HG02981 (cell line): ENCODE measurements at regions not wholly inside any gene's neighbourhood (a gene's known extent, or its start where the extent isn't known, plus 50 kb on each side); places are given as distances from the start of the nearest gene placed in this dataset.

ENCODE experiments used
- ATAC-seq: cut with Tn5 transposase; IDR thresholded peaks from one replicate; pipeline ENCODE4 v1.9.1; 2021; ENCODE audit warnings: mild to moderate bottlenecking, moderate library complexity; ENCODE audit not compliant: unreplicated experiment

DNA sequence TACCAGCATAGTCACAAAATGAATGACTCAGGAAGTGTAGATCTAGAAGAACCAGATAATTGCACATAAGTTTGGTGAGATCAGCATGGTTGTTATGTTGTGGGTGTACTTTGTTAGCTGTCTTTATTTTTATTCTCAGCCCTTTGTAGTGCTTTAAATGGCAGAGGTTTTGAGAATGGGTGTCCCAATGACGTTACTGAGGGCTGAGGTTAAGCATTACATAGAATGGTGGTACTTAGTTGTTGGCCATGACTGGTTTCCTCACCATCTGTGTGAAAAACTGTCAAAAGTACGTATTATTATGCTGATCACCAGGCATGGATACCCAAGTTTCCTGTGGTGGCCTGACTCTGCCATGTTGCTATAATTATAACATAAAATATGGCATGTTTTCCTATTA lies 165.8 kb downstream of the UBE2E3 start:
- no peak for ATAC-seq

DNA sequence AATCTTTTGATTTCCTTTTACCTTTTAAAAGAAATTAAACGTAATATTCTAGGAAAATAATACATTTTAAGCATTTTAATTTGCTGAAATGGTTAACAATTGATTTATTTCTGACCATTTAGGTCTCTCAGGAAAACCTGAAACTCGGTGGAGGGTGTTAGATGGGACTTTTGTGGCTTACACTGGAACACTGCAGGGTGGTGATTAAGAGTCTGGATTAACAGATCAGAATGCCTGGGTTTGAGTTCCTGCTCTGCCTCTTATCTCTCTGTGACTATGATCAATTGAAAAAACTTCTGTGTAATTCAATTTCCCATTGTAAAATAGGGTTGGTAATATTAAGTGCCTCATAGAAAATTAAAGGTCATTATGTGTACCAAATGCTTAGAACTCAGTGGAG lies 168.7 kb downstream of the UBE2E3 start:
- no peak for ATAC-seq

DNA sequence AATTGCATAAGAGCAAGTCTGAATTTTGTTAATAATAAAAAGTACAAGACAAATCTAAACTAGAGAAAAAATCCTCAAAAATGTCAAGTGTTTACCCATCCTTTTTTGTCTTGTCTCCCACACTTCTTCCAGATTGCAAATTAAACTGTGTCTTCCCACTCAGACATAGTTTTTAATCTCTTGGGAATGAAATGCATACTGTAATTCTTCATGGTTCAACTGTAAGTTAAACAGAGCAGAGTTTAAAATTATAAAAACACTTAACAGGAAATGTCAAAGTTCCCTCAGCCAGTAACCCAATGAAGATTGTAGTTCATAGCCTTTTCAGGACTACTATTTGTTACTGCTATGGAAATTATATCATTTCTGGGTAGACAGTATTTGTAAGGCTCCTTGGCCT lies 171.8 kb downstream of the UBE2E3 start:
- ATAC-seq: no peak

DNA sequence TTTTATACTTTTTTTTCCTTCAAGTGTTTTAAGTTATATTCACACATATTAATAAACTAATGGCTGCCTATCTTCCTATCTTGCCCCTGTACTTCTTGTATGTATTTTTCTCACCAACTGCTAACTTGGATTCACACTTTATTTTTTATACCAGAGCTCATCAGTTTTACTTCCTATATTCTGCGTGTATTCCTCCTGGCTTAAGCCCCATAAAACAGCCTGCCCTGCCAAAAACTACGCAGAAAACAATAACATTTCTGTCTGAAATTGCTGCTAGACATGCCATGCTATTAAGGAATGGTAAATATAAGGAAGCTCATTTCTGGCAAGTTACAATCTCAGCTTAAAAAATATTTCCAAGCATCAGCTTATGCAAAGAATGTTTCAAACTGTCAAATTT lies 172.3 kb downstream of the UBE2E3 start:
- ATAC-seq: no peak

DNA sequence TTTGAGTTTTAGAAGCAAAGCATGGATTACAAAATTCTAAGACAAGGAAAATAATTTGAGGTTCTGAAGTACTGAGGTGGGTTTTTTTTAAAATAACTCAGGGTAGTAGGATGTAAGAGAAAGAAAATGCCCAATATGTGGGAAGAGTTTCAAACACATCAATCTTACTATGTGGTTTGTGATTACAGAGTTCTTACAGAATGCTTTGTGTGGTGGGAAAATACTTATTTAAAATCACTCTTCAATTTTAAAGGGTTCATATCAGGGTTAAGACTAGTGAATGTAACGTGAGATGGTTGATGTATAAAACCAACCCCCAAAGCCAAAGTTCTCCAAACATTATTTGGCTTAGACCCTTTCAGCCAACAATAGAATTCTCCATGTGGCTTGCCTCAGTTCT lies 173.5 kb downstream of the UBE2E3 start:
- ATAC-seq: no peak

DNA sequence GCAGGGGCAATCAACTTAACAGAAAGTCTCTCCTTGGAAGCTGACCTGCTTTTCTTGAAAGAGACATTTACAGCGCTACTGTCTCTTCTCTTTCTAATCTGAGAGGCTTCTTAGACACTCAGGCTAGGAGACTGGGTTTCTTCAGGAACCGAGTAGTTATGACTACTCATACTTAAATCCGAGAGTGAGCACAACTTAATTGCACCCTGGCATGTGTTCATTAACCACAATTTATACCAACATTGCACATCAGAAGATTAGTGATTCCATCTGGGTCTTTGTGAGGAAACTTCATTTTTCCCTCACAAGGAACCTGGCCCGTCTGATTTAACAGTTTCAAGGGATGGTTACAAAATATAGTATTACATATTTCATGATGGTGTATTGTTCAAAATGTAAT lies 176.9 kb downstream of the UBE2E3 start:
- no peak for ATAC-seq

DNA sequence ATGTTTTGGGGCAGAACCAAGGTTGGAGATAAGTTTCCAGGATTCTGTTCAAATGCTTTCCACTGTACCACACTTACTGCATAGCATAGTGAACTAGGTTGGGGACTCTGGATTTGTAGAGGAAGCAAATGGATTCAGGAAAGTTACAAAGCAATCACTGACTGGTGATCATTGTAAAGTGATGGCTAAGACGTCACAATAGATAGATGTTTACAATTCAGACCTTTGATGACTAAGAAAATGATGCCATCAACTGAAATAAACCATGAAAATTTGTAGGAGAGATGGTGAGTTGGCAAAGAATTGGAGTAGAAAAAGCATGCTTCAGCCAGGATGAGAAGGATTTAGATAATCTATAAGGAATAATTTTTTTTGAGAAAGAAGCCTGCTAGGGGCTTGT lies 178.0 kb downstream of the UBE2E3 start:
- ATAC-seq: no peak

DNA sequence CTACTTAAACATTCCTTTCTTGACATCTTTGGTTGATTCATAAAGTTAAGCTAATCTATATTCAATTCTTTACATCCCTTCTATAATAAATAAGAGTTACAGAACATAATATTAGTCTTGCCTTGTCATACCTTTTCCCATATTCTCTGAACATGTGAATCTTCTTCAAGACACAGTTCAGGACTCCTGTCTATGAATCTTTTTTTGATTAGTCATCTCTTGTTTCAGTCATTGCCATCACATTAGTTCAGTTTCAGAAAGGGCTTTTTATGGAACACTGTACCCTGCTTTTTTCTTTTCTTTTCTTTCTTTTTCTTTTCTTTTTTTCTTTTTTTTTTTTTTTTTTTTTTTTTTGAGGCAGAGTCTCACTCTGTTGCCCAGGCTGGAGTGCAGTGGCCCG lies 181.2 kb downstream of the UBE2E3 start:
- no peak for ATAC-seq

DNA sequence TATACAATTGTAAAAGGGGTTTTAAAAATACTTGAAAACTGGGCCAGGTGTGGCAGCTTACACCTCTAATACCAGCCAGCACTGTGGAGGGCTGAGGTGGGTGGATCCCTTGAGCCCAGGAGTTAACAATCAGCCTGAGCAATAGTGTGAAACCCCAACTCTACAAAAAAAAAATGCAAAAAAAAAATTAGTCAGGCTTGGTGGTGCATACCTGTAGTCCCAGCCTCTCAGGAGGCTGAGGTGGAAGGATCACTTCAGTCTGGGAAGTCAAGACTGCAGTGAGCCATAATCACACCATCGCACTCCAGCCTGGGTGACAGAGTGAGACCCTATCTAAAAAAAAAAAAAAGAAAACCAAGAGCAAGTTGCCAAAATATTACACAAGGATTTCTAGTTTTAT lies 182.7 kb downstream of the UBE2E3 start:
- no peak for ATAC-seq

DNA sequence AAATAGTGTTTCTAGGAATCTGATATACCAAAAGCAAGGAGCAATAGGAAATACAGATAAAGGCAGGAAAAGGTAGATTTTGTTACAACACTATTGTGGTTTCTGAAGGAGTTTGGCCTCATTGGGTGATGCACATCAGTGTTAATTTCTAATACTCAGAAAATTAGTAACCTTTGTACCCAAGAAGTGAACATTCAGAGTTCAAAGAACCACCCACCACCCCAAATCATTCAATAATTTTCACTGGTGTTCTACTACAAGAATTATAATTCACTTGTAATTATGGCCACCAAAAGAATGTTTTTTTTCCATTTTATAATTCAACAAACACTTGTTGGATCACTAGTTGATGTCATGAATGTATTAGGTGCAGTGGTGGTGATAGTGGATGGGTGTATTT lies 183.3 kb downstream of the UBE2E3 start:
- no peak for ATAC-seq

DNA sequence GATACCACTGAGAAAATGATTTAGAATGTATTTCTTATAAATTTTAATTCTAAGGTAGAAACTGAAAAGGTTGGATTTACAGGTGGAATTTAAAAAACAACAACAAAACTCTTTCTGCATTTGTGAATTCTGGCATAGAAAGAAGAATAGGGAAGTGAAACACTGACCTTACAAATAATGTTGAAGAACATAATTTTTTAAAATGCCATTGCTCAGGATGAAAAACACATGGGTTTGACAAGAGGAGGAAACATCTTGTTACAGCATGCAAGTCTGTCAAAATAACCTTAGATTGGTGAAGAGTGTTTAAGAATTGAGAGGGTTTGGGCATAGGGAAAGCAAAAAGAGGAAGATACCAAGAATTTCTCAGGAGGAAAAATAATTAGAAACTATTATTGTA lies 184.3 kb downstream of the UBE2E3 start:
- ATAC-seq: peak; percentile 39

DNA sequence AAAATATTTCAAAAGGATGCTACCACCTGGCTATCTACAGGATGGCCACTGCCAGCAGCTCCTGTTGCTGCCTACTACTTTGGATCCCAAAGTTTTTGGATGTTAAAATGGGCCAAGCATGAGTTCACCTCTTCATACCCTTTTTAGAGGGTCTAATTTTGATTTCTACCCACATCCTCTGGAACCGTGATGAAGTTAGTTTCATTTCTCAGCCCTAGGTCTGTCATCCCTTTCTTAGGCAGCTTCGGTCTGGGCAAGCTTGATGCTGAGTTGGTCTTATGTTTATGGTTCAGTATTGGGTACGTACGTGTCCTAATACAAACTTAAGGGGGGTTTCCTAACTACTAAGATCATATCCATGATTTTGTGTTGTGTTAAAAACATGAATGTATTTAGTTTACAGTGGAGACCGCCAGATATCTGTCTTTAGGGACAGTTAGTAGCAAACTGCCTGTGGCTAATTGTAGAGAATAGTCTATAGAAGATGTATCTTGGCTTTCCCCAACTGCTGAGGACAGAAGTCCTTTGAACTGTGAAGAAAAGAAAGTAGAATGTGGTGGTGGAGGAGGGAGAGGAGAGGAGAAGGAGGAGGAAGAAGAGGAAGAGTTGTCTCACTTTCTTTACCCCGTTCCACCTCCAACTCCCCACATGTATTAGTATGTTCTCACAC lies 184.9 kb downstream of the UBE2E3 start:
- peak; percentile 69 for ATAC-seq

DNA sequence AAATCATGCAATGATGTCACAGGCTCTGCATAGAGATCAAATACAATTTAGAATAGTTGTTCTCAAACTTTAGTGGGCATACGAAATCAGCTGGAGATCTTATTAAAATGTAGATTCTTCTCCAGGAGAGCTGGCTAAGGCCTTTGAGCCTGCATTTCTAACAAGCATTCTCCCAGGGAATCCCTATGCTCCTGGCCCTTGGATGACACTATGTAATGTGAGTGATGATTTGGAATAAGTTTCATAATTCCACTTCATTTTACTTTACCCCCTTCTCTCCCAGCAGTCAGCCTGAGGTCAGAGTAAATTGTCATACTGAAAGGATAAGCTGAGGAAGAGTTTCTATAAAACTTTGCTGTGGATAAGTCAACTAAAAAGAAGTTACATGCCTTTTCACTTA lies 189.1 kb downstream of the UBE2E3 start:
- ATAC-seq: no peak

DNA sequence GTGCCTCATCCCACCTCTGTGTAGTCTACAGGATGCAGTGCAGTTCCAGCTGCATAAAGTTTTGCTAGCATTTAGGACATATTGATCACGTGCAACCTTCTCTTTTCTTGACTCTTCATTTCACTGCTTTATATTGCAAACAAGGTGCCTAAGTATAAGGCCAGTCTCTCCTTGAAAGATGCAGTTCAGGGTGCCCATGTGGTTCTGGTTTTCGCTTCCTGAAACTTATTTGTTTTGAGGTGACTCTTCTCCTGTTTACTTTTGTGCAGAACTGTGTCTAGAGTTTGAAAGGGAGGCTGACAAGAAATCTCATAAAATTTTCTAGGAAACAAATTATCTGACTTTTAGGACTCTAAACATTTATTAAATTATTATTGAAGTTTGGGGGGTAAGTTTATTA lies 189.9 kb downstream of the UBE2E3 start:
- ATAC-seq: no peak

DNA sequence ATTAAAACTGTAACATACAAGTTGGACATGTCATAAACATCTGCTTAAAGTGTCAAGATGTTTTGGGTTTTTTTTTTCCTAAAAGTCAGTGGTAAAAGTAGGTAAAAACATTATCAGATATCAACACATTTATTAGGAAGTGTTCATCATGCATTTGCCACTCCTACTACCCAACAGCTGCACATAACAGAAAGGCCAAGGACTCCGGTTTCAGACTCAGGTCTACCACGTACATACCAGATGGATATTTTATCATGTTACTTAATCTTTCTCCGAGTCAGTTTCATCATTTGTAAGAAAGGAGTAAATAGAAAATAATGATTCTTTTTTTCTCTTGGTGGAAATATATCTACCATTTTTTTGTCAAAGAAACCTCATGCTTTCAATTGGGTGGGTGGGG lies 192.3 kb downstream of the UBE2E3 start:
- ATAC-seq: no peak

DNA sequence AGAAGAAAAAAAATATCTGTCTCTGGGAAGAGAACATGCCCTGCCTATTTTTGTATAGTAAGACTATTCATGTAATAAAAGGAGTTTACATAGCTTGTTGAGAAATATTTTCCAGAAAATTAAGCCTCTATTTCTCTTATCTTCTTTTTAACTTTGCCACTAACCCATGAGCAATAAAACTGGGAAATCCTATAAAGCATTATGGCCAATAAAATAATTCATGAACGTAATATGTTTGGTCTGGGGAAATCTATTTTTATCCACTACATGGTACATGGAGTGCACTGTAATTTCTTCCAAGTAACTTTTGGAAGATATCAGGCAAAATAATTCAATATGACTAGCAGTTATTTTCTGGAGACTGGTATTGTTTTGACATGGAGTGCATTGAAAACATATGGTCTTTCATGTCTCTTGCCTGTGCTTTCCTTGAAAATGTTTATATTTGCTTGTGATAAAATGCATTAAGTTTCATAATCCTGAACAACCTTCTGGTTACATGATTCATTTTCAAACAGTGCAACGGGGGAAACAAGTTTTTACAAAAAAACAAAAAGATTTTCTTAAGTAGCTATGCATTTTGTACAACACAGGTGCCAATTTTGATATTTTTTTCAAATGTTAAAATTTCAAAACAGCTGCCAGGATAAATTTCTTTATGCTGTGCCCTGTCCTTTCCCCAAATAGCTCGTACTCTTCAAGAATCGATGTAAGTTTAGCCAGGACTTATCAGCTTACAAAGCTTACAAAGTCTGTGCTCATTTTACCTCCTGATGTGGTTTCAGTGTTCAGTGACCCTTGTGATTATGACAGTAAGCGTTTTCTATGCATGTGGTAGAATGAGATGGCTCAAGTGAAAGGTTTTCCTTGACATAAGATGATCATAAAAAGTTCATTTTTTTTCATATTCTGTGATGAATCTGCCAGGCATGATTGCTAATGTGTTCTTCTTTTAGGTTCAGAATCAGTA lies 194.5 kb downstream of the UBE2E3 start:
- ATAC-seq: no peak

DNA sequence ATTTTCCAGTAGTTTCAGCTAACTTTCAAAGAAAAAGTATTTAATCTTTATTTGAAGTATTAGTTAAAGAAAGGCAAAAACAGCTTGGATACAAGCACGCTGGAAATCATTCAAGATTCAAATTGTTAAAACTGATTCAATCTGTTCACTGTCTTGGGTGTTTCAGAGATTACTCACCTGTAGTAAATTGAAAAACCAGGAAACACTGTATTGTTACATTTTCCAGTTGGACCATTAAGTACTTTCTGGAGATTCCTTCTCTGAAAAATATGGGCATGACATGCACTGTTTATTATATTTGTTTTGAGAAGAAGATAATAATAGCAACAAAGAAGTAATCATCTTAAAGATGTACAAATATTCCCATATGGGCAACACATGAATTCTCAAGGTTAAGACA lies 196.1 kb downstream of the UBE2E3 start:
- ATAC-seq: no peak

DNA sequence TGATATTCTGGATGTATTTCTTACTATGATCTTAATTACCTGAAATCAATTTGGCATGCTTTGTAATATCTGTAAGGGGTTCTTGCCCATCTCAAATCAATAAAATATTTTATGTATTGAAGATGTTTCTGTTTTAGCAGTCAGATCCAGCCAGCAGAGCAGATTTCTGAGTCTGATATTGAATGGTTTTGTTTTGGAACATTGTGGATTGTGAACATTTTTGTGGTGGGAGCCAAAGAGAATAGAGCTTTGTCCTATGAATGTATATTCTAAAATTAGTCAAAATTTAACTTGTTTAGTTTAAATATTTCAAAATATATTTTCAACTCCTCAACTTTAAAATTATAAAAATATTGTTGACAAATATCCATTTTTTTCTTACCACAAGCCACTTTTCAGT lies 197.0 kb downstream of the UBE2E3 start:
- no peak for ATAC-seq

DNA sequence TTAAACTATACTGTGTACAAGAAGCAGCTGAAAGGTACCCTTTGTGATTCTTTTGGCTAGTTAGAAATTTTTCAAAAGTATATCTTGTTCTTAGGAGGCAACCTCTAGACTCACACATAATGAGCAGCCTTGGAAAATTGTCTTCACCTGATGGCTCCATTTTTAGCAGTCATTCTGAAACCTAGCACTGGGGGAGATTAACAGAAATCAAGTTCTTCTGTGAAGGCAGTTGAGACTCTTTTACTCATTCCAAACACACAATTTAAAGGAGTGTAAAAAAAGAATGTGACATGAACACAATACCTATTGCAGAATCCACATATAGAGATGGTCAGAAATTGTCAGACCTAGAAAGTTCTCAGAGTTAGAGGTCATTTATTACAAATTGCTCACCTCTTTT lies 197.7 kb downstream of the UBE2E3 start:
- no peak for ATAC-seq

DNA sequence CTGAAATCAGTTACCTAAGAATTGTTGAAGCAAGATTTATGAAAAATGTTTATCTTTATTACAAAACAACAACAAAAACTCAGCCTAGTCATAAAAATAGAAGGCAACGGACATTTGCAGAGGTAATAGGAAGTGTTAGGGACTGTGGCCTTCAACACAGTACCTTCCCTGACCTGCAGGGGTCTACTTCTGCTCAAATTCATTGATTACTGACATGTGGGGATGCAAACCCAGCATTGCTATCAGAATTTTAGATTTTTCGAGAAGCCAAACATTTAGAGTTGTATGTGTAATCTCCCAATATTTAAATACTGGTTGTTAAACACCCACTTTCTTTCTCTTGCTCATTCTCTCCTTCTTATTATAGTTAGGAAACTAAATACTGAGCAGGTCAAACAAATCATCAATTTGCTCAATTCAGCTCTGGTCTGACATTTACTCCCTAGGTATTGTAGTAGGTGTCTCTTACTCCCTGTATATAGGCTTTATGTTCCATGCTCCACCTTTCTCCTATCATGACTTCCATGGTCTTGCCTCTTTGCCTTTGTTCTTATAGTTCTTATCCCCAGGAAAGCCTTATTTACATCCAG lies 198.5 kb downstream of the UBE2E3 start:
- ATAC-seq: no peak

DNA sequence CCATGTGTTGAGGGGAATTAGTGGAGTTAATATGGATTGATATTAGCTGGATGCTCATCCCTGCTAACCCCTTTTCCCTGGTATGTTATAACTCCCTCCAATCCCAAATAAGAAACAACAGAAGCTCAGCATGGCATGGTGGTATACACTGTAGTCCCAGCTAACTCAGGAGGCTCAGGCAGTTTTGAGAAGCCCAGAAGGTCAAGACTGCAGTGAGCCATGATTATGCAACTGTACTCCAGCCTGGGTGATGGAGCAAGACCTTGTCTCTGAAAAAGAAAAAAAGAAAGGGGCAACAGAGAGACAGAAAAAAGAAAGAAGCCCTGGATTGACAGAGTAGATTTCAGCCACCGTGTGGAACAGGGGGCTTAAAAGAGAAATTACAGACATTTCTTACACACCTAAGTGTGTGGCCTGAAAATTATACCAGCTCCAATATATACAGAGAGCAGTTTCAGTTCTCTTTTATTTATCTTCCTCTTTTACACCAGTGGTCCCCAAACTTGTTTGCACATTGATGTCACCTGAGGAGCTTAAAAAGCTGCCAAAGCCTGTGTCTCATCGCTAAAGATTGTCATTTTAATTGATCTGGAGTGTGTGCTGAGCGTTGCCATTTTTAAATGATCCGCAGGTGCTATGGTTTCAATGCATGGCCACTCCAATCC lies 203.6 kb downstream of the UBE2E3 start:
- ATAC-seq: peak; percentile 97
